ENCODE measurements at regions not wholly inside any gene's neighbourhood (a gene's known extent, or its start where the extent isn't known, plus 50 kb on each side); places are given as distances from the start of the nearest gene placed in this dataset.

DNA sequence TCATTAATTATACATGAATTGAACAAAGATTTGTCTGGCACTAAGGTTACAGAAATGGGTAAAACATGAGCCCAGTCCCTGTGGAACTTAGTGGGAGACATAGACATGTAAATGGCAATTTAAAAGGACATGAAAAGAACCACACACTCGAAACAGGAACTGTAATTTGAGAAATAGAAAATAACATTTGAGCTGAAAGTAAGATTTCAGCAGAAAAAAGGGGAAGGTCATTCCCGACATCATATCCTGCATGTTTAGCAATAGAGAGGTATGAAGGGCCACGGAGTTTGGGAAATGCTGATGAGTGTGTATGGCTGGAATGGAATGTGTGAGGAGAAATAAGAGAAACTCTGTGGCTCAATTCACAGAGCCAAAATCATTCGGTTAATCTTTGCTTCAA lies 175.4 kb upstream of the AHR start:
- DNase-seq (ENCODE audit: low read depth, low spot score): no peak
- Histone ChIP-seq H3K4me1 (ENCODE audit: control insufficient read depth in 1 of 2, insufficient read depth in 2 of 2, low read length in 2 of 2) (no peaks in the 10 kb centered on the region), H3K9me3 (ENCODE audit: control insufficient read depth in 1 of 2, insufficient read depth in 1 of 2, low read depth in 1 of 2, low read length in 2 of 2) (no peaks in the 10 kb centered on the region), H3K27ac (ENCODE audit: low read depth, low read length) (no peak overlapping the region), H3K4me3 (replicated peaks in 1 of 2; ENCODE audit: low read depth in 1 of 2, low read length in 2 of 2) (no peak overlapping the region), H3K4me2 (ENCODE audit: low read length) (no peak overlapping the region), H3K79me2 (ENCODE audit: insufficient read depth, low read length) (no peaks in the 10 kb centered on the region), H3K9ac (ENCODE audit: low read length) (no peak overlapping the region), H3K36me3 (ENCODE audit: control insufficient read depth in 1 of 2, insufficient read depth in 2 of 2, low read length in 2 of 2) (no peaks in the 10 kb centered on the region), H3K27me3 (ENCODE audit: insufficient read depth, low read length) (no peaks in the 10 kb centered on the region), H3K9me2 (ENCODE audit: insufficient read depth) (no peaks in the 10 kb centered on the region), H4K20me1 (ENCODE audit: insufficient read depth) (no peaks in the 10 kb centered on the region), H2AFZ (ENCODE audit: low read depth, low read length, poor library complexity, severe bottlenecking) (no peak overlapping the region)
- CTCF ChIA-PET: no interaction called here
- TF ChIP-seq, protein P1, sequence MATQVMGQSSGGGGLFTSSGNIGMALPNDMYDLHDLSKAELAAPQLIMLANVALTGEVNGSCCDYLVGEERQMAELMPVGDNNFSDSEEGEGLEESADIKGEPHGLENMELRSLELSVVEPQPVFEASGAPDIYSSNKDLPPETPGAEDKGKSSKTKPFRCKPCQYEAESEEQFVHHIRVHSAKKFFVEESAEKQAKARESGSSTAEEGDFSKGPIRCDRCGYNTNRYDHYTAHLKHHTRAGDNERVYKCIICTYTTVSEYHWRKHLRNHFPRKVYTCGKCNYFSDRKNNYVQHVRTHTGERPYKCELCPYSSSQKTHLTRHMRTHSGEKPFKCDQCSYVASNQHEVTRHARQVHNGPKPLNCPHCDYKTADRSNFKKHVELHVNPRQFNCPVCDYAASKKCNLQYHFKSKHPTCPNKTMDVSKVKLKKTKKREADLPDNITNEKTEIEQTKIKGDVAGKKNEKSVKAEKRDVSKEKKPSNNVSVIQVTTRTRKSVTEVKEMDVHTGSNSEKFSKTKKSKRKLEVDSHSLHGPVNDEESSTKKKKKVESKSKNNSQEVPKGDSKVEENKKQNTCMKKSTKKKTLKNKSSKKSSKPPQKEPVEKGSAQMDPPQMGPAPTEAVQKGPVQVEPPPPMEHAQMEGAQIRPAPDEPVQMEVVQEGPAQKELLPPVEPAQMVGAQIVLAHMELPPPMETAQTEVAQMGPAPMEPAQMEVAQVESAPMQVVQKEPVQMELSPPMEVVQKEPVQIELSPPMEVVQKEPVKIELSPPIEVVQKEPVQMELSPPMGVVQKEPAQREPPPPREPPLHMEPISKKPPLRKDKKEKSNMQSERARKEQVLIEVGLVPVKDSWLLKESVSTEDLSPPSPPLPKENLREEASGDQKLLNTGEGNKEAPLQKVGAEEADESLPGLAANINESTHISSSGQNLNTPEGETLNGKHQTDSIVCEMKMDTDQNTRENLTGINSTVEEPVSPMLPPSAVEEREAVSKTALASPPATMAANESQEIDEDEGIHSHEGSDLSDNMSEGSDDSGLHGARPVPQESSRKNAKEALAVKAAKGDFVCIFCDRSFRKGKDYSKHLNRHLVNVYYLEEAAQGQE (IDR thresholded peaks at IDR 0.05; ENCODE audit: low read depth): no peak
- TF ChIP-seq EZH2 (IDR thresholded peaks at IDR 0.05): no peak
- no peak for TF ChIP-seq POLR2AphosphoS5 (IDR thresholded peaks at IDR 0.05; ENCODE audit: low read depth, low read length)
- no peak for TF ChIP-seq EGR1 (IDR thresholded peaks at IDR 0.05; ENCODE audit: low read depth)
- no peak for TF ChIP-seq SIN3A (IDR thresholded peaks at IDR 0.05; ENCODE audit: low read depth)
- no peak for TF ChIP-seq ELF1 (IDR thresholded peaks at IDR 0.05; ENCODE audit: borderline replicate concordance, low read depth)
- TF ChIP-seq ZFX (IDR thresholded peaks at IDR 0.05): no peak
- TF ChIP-seq RAD21 (IDR thresholded peaks at IDR 0.05; ENCODE audit: low read depth): no peak
- TF ChIP-seq, protein P2, sequence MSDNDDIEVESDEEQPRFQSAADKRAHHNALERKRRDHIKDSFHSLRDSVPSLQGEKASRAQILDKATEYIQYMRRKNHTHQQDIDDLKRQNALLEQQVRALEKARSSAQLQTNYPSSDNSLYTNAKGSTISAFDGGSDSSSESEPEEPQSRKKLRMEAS (IDR thresholded peaks at IDR 0.05): no peak
- no peak for TF ChIP-seq ZNF274 (IDR thresholded peaks at IDR 0.05; ENCODE audit: low read depth, low read length)
- TF ChIP-seq, protein P3, sequence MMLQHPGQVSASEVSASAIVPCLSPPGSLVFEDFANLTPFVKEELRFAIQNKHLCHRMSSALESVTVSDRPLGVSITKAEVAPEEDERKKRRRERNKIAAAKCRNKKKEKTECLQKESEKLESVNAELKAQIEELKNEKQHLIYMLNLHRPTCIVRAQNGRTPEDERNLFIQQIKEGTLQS (IDR thresholded peaks at IDR 0.05): no peak
- no peak for TF ChIP-seq EZH2phosphoT487 (IDR thresholded peaks at IDR 0.05; ENCODE audit: borderline replicate concordance)
- no peak for TF ChIP-seq CBX3 (IDR thresholded peaks at IDR 0.05; ENCODE audit: low read depth)
- no peak for TF ChIP-seq TCF7L2 (IDR thresholded peaks at IDR 0.05; ENCODE audit: borderline replicate concordance, extremely low read depth, insufficient read depth, insufficient read length)
- no peak for TF ChIP-seq SRF (IDR thresholded peaks at IDR 0.05; ENCODE audit: low read depth)
- TF ChIP-seq, protein P4, sequence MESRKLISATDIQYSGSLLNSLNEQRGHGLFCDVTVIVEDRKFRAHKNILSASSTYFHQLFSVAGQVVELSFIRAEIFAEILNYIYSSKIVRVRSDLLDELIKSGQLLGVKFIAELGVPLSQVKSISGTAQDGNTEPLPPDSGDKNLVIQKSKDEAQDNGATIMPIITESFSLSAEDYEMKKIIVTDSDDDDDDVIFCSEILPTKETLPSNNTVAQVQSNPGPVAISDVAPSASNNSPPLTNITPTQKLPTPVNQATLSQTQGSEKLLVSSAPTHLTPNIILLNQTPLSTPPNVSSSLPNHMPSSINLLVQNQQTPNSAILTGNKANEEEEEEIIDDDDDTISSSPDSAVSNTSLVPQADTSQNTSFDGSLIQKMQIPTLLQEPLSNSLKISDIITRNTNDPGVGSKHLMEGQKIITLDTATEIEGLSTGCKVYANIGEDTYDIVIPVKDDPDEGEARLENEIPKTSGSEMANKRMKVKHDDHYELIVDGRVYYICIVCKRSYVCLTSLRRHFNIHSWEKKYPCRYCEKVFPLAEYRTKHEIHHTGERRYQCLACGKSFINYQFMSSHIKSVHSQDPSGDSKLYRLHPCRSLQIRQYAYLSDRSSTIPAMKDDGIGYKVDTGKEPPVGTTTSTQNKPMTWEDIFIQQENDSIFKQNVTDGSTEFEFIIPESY (IDR thresholded peaks at IDR 0.05; ENCODE audit: extremely low read depth, insufficient replicate concordance, low read length): no peak
- no TSS peak for BruUV-seq (replicated peaks)
- ATAC-seq: no peak
- POLR2A ChIA-PET: no interaction called here
- RAD21 ChIA-PET (ENCODE audit: low non-redundant PET in 1 of 2, low total read pairs in 2 of 2, uncharacterized antibody in 2 of 2, unreplicated experiment in 2 of 2): no interaction called here
- intact Hi-C loops (cut with micrococcal nuclease): no loop called here

Measured in HCT116 (cell line).